Right lobe of liver (tissue), 4 donors: ENCODE measurements at regions not wholly inside any gene's neighbourhood (a gene's known extent, or its start where the extent isn't known, plus 50 kb on each side); places are given as distances from the start of the nearest gene placed in this dataset.

ENCODE experiments used
- CTCF ChIP-seq, 4 donors: fragments of 200-600 bp in 3 of 4; fragments of 450-650 bp in 1 of 4; IDR thresholded peaks; one replicate each; pipeline versions ENCODE4 v1.5.1 to v1.8.0; 2016 to 2022; ENCODE audit warnings: antibody characterized with exemption in 4 of 4, mild to moderate bottlenecking in 2 of 4
- POLR2A ChIP-seq: fragments of 450-650 bp; IDR thresholded peaks from one replicate; pipeline ENCODE4 v1.6.1; 2017; ENCODE audit warnings: antibody characterized with exemption, mild to moderate bottlenecking
- donor health status: DM: no; HTN: no; CAD: no.
- donor health status: DM: no; HTN: no; CAD: no.
- donor health status: DM: no; HTN: yes; CAD: no.

GRCh38 chr3:74352166-74352565 is 262.3 kb downstream of the CNTN3 start:
- no peak for TF ChIP-seq POLR2A
- no peak for TF ChIP-seq CTCF (IDR thresholded peaks at IDR 0.05)
